IPS-NIHi7 (cell line): ENCODE measurements at regions not wholly inside any gene's neighbourhood (a gene's known extent, or its start where the extent isn't known, plus 50 kb on each side); places are given as distances from the start of the nearest gene placed in this dataset.

Experiments
- DNase-seq: peaks from one replicate; pipeline ENCODE4 v3.0.0; 2012; ENCODE audit warnings: mixed read lengths; ENCODE audit errors: extremely low spot score

GRCh38 chr5:62980884-62981283 lies 402.3 kb downstream of the LRRC70 start:
- DNase-seq: no peak

GRCh38 chr5:62979472-62979871 lies 400.9 kb downstream of the LRRC70 start:
- no peak for DNase-seq

- peak; percentile 32 for DNase-seq
Observed at GRCh38 chr5:62977661-62978060, 399.0 kb downstream of the LRRC70 start.

GRCh38 chr5:62974623-62975022 lies 396.0 kb downstream of the LRRC70 start:
- DNase-seq: no peak

GRCh38 chr5:62969409-62970120 lies 390.9 kb downstream of the LRRC70 start:
- DNase-seq: no peak

- DNase-seq: no peak
Observed at GRCh38 chr5:62964428-62964827, 385.8 kb downstream of the LRRC70 start.

- DNase-seq: no peak
Observed at GRCh38 chr5:62960781-62961180, 382.2 kb downstream of the LRRC70 start.

- DNase-seq: no peak
Observed at GRCh38 chr5:62956597-62956996, 378.0 kb downstream of the LRRC70 start.

GRCh38 chr5:62954578-62954977 lies 376.0 kb downstream of the LRRC70 start:
- no peak for DNase-seq

- DNase-seq: no peak
Observed at GRCh38 chr5:62948301-62948700, 369.7 kb downstream of the LRRC70 start.

- no peak for DNase-seq
Observed at GRCh38 chr5:62942384-62942783, 363.8 kb downstream of the LRRC70 start.

- no peak for DNase-seq
Observed at GRCh38 chr5:62938927-62939326, 360.3 kb downstream of the LRRC70 start.

GRCh38 chr5:62937661-62938558 lies 359.3 kb downstream of the LRRC70 start:
- DNase-seq: no peak

- DNase-seq: no peak
Observed at GRCh38 chr5:62935660-62936059, 357.0 kb downstream of the LRRC70 start.

GRCh38 chr5:62934319-62934718 lies 355.7 kb downstream of the LRRC70 start:
- DNase-seq: no peak

- no peak for DNase-seq
Observed at GRCh38 chr5:62933261-62933660, 354.6 kb downstream of the LRRC70 start.

- DNase-seq: no peak
Observed at GRCh38 chr5:62931153-62931950, 352.7 kb downstream of the LRRC70 start.

GRCh38 chr5:62922191-62922590 lies 343.6 kb downstream of the LRRC70 start:
- no peak for DNase-seq

GRCh38 chr5:62920856-62921255 lies 342.2 kb downstream of the LRRC70 start:
- no peak for DNase-seq

- no peak for DNase-seq
Observed at GRCh38 chr5:62909326-62909725, 330.7 kb downstream of the LRRC70 start.

GRCh38 chr5:62902126-62902525 lies 323.5 kb downstream of the LRRC70 start:
- DNase-seq: no peak

- no peak for DNase-seq
Observed at GRCh38 chr5:62900976-62901375, 322.4 kb downstream of the LRRC70 start.
